ENCODE measurements at regions not wholly inside any gene's neighbourhood (a gene's known extent, or its start where the extent isn't known, plus 50 kb on each side); places are given as distances from the start of the nearest gene placed in this dataset.
"Not testable (repeated sequence)": the region's sequence is repeated elsewhere in the genome, so short reads cannot be mapped to it uniquely, and the experiment has no call there.

DNA sequence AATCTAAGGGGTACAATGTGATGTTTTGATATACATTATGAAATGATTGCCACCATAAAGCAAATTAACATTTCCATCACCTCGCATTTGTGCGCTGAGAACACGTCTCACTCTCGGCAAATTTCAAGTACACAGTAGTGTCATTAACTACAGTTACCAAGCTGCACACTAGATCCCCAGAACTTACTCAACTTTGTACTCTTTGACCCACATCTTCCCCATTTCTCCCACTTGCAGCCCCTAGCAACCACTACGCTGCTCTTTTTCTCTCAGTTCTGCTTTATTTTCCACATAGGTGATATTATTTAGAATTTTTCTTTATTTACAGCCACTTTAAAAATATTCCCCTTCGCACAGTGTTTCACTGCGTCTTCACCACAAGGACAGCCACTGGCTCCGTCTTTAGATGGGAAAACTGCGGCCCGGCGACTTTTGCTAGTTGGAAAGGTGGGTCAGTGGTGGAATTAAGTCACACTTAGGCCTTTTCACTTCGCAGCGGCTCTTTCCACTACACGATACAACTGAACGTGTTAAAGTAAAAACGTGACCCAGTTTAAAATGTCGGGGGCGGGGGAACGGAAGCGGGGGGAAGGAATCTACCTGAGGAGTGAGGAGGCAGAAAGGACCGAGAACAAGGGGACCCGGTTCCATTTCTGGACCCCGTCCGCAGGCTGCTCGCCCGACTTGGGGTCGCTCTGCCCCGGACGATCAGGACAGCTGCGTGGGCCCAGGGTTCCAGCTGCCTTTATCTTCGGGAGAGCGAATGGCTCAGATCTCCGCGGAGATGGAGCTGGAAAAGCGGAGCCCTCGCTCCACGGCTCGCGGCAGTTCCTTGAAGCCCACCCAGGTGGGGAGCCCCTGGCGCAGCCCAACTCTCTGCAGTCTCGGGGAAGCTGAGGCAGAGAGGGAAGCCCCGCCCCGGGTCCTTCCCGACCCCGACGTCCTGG lies 486.1 kb downstream of the UQCRFS1 start:
- no peak for DNase-seq

DNA sequence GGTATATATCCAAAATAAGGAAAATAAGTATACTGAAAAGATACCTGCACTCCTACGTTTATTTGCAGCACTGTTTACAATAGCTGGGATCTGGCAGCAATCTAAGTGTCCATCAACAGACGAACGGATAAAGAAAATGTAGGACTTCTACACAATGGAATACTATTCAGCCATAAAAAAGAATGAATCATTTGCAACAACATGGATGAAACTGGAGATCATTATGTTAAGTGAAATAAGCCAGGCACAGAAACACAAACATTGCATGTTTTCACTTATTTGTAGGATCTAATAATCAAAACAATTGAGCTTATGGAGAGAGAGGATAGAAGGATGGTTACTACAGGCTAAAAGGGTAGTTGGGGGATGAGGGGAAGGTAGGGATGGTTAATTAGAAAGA lies 494.0 kb downstream of the UQCRFS1 start:
- no peak for DNase-seq

DNA sequence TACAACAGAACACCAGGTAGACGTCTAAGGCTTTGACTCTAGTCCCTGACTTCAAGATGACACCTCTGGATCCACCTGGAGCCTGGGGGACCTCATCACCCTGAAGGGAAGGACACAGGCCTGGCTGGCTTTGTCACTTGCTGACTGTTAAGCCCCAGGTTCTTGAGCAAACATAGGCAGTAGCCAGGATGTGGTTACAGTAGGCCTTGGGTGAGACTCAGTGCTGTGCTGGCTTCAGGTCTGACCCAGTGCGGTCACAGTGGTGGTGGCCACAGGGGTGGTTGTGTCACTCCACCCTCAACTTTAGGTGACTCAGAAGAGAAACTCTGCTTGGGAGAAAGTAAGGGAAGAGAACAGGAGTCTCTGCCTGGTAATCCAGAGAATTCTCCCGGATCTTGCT lies 497.8 kb downstream of the UQCRFS1 start:
- no peak for DNase-seq

DNA sequence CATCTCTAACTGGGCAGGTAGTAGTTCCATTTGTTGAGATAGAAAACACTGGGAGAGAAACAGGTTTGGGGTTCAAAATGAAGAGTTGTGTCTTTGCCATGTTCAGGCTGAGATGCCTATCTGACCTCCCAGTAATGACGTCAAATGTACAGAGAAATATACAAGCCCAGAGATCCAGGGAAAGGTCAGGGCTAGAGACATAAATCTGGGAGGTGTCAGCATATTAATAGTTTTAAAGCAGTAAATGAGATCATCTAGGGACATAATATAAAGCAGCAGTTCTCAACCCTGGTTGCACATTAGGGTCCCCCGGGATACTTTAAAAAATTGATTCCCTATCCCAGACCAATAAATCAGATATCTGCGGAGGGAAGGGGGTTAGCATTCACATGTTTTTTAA lies 501.5 kb downstream of the UQCRFS1 start:
- no peak for DNase-seq

DNA sequence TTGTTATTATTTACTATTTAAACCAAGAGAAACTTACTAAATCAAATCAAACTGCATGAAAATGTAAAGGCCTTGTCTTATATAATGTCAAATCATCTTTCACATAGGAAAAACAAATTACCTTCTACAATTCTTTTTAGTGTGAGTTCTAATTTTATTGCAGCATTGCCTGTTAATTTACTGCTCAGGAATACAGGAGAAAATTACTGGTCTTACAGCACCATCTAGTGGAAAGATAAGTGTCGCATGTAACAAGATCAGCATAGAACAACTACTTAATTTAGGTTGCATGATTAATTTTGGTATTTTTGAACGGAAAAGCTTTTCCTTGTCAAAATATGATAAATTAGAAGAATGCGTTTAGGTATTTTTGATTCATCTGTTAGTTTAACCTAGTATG lies 502.7 kb downstream of the UQCRFS1 start:
- no peak for DNase-seq

DNA sequence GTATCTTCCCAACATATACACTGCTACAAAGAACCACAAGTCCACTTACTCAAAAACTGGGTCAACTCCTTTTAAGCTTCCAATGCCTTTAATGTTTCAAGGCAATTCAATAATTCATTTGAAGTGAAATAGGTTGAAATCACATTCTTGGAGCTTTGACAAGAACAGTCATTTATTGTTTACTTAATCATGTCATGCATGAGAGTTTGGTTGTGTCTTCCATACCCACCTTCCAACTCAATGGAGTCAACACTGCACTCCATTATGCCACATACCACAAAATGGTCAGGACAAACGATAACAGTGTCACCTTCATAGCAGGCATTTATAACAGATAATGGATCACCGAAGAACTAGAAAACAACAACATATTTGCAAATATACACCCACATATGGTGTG lies 506.3 kb downstream of the UQCRFS1 start:
- no peak for DNase-seq

DNA sequence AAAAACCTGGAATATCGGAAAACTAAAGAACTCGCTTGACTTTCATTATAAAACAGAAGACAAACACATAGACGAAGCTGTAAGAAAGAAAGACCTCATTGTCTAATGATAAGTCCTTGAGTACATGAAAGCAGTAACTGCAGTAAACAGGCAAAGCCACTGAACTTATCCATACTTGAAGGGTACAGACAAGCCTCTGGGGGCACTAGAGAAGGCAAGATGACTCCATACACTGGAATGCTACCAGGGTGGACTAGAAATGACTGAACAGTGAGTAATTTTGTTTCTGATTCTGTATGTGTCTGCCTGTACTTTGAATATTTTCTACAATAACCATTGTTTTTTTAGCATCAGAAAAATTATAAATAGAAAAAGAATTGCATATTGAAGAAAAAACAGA lies 507.9 kb downstream of the UQCRFS1 start:
- no peak for DNase-seq

DNA sequence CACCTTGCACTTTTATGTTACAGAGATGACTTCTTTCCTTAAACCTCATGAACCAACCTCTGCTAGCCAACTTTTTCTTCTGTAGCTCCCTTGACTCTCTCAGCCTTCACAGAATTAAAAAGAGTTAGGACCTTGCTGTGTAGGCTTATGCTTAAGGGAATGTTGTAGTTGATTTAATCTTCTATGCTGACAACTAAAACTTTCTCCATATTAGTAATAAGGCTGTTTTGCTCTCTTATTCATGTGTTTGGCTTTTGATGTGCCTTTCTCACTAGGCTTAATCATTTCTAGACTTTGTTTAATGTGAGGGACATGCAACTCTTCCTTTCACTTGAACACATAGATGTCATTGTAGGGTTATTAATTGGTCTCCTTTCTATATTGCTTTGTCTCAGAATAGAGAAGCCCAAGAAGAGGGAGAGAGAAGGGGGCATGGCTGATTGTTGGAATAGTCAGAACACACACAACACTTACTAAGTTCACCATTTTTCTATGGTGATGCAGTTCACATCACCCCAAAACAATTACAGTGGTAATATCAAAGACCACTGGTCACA lies 509.5 kb downstream of the UQCRFS1 start:
- DNase-seq = no peak

DNA sequence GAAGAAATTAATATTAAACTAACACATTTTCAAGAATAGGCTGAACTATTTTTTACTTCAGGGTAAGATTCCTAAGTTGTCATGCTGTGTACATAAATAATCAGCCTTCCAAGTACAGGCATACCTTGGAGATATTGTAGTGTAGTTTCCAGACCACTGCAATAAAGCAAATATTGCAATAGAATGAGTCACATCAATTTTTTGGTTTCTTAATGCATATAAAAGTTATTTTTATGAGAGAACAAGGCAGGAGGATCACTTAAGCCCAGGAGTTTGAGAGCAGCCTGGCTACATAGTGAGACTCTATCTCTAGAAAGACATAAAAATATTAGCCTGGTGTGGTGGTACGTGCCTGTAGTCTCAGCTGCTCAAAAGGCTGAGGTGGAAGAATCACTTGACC lies 511.5 kb downstream of the UQCRFS1 start:
- DNase-seq = no peak

DNA sequence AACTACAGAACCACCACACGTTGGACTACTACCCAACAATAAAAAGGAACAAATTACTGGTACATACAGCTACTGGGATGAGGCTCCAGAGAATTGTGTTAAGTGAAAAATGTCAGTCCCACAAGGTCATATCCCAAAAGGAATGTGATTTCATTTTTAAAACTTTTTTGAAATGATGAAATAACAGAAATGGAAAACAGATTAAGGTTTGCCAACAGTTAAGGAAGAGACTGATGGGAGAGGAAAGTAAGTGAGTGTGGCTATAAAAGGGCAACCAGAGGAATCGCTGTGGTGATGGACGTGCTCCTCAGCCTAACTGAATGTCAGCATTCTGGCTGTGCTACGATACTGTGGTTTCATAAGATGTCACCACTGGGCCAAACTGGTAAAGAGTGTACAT lies 512.8 kb downstream of the UQCRFS1 start:
- no peak for DNase-seq

DNA sequence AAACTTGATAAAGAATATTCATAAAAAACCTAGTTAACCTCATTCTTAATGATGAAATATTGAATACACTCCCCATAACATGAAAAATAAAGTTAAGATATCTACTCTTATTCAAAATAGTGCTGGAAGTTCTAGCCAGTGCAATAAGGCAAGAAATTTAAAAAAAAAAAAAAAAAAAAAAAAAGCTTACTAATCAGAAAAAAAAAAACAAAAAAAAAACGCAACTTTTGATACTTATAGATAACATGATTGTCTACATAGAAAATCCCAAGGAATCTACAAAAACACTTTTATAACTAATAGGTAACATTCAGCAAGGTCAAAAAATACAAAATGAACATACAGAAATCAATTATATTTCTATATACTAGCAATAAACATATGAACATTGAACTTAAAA lies 515.6 kb downstream of the UQCRFS1 start:
- DNase-seq = no peak

DNA sequence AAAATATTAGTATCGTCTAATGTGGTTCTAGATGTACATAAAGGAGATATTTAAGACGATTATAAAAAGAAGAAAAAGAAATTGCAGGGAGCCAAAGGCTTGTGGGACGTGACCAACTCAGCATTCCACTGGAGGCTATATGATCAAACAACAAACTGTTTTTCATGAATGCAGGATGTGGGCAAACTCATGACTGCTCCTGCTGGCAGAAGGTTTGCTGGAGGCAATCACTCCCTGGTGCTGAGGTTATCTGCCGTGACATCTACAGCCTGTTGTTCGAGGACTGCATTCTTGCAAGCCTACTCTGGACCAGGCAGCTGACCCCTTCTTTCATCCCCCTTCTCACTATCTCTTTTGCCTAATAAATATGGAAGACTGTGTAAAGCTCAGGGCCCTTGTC lies 518.1 kb downstream of the UQCRFS1 start:
- no peak for DNase-seq

DNA sequence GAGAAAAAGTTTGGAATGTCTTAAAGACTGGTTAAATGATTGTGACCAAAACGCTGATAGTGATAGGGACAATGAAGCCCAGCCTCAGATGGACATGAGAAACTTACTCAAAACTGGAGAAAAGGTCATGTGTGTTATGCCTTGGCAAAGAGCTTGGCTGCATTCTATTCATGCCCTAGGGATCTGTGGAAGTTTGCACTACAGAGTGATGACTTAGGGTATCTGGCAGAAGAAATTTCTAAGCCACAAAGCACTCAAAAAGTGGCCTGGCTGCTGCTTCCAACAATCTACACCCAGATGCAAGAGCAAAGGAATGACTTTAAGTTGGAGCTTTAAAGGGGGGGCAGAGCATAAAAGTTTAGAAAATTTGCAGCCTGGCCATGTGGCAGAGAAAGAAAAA lies 521.3 kb downstream of the UQCRFS1 start:
- DNase-seq = no peak

DNA sequence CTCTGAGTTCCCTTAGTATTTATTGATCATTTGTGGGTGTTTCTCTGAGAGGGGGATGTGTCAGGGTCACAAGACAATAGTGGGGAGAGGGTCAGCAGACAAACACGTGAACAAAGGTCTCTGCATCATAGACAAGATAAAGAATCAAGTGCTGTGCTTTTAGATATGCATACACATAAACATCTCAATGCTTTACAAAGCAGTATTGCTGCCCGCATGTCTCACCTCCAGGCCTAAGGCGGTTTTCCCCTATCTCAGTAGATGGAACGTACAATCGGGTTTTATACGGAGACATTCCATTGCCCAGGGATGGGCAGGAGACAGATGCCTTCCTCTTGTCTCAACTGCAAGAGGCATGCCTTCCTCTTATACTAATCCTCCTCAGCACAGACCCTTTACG lies 523.5 kb downstream of the UQCRFS1 start:
- DNase-seq = not testable (repeated sequence)

DNA sequence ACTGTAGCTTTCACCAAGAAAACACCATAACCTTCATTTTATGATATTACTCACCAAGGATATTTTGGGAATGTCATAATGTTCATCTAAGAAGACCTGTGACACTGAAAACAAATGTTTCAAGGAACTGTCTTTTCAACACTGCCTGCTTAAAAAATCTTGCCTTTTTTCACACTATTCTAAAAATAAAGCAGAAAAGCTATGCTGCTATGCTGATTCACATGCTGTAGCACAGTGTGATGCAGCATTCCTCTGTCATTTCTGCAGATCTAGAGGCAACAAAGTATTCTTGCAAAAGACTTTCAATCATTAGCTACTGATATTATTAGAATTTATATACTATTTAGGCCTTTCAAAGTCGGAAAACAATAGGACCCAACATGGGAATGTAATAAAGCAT lies 525.7 kb downstream of the UQCRFS1 start:
- DNase-seq = no peak

DNA sequence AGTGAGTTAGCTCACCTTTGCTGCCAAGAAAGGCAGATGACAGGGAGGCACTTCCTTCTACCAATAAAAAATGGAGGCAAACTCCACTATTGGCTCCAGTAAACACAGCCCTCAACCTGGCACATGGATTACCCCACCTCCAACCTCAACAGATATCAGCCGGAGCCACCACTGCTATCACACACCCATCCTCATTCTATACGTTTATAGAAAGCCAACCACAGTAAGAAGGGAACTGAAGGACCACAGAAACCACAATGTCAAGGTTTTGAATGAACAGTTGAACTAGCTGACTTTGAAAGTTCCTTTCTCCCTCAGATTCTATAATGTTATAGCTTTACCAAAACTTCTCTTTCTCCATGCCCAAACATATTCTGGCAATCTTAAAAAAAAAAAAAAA lies 526.2 kb downstream of the UQCRFS1 start:
- no peak for DNase-seq

DNA sequence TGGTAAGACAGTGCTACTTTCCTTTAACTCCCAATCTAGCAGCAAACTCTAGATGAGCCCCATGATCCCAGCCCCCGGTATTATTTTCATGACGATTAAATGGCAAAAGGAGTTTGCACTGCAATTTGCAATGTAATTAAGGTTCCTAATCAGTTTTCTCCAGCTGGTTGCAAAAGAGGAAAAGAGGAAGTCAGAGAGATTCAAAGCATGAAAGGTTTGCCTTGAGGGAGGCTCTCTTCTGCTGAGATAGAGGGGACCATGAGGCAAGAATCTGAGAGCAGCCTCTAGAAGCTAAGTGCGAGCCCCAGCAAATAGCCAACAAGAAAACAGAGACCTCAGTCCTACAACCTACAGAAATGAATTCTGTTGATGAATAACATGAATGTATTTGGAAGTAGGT lies 527.1 kb downstream of the UQCRFS1 start:
- no peak for DNase-seq

DNA sequence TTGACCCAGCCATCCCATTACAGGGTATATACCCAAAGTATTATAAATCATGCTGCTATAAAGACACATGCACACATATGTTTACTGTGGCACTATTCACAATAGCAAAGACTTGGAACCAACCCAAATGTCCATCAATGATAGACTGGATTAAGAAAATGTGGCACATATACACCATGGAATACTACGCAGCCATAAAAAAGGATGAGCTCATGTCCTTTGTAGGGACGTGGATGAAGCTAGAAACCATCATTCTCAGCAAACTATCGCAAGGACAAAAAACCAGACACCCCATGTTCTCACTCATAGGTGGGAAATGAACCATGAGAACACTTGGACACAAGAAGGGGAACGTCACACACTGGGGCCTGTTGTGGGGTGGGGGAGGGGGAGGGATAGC lies 527.9 kb downstream of the UQCRFS1 start:
- DNase-seq = not testable (repeated sequence)

DNA sequence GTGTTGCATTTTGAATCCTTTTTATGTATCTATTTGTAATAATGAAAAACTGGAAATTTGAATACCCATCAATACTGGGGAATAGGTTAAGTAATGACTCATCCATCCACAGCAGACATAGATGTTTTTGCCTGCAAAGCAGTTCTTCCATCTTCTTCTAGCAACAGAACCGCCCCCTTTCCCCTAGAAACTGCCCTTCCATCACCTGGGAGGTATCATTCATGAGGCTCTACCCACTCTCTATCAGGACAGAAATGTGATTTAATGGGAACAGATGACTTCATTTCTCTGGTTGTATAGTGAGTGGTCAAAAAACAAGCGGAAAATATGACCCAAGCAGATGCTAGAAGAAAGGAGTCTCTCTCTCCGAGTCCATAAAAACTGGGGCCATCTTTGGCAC lies 532.8 kb downstream of the UQCRFS1 start:
- DNase-seq = no peak

DNA sequence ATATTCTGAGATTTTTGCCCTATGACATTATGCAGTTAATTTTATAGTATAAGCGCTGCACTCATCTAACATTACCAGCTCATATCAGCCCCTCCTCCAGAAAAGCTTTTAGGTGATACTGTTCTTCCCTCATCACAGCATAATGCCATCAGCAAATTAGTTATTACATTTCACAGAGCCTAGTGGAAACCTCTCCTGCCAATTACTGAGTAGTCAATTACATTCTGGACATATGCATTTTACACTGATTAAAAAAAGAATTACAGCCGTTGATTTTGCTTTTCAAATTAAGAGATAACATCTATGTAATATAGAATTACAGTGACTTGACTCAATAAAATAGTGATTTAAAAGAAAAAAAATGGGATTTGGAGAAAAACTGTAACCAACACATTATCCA lies 542.1 kb downstream of the UQCRFS1 start:
- DNase-seq = no peak

DNA sequence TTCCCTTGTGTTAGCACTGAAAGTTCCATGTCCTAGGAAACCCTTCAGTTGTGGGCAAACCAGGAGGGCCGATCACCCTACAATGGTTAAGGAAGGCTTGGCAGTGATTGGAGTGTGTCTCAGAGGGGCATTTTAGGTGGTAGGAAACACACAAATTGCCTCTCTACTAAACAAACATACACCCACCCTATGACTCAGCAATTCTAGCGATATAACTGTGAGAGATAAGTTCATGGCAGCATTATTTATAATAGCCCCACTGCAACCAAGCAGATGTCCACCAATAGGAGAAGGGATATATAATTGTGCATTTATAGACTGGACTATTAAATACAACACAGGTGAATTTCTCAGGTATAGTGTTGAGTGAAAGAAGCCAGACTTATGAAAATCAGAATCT lies 543.1 kb downstream of the UQCRFS1 start:
- no peak for DNase-seq

DNA sequence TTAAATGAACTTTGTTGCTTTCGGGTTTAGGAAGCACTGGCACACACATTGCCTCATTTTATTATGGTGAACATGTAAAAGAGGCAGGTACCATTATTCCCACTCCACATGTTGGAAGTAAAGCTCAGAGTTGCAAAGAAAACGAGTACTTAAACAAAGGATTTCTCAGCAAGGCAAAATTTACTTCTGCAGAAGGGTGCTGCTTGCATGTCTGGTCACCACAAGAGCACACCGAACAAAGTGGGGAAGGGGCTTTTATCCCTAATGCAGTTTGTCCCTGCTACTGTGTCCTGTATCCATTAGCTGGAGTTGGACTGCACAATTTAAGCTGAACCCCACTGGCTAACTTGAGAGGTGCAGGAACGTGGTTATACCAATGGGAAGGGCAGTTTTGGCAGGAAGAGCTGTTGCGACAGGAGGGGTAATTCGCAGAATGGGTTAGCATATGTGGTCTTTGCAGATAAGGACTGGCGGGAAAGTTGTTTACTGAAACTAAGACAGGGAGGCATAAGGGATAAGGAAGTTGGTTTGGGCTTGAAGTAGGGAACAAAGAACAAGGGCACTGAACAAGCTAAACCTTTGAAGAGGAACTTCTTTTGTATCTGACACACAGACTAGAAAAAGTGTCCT lies 545.5 kb downstream of the UQCRFS1 start:
- DNase-seq = no peak

DNA sequence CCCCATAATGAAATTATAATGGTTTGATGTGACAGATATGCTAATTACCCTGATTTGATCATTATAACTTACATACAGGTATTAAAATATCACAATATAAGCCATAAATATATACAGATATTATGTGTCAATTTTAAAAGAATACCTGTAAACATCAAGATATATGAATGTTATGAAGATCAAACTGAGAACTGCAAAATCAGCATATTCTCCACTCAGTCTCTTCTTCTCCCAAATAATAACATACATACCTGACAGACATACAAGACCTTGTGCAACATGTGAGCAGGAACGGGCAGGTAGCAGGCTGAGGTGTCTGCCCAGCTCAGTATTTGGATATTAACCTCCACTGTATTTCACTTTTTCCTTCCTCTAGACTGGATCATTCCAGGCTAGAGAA lies 547.2 kb downstream of the UQCRFS1 start:
- DNase-seq = no peak

DNA sequence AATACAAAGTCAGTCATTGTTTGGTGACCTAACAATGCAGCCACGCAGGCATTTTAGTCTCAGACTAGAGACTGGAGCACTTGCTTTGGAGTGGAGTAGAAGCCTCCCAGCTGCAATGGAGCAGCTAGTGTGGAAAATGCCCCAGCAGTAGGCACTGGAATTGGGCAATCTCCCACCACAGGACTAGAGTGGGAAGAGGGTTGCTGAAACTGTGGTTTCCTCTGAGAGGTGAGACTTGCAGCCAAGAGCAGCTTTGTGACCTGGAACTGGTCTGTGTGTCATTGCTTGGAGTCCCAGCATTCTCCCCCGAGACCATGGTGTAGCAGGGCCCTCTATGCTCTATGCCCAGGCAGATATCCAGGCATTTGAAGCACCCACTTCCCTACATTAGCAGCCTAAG lies 556.3 kb downstream of the UQCRFS1 start:
- no peak for DNase-seq

All from left hindlimb (tissue), 1 donor.